GM19025 (cell line): ENCODE measurements at regions not wholly inside any gene's neighbourhood (a gene's known extent, or its start where the extent isn't known, plus 50 kb on each side); places are given as distances from the start of the nearest gene placed in this dataset.
"Not testable (repeated sequence)": the region's sequence is repeated elsewhere in the genome, so short reads cannot be mapped to it uniquely, and the experiment has no call there.

Experiments
- ATAC-seq: cut with Tn5 transposase; IDR thresholded peaks from one replicate; pipeline ENCODE4 v1.9.1; 2021; ENCODE audit warnings: mild to moderate bottlenecking, low read depth, moderate library complexity; ENCODE audit not compliant: unreplicated experiment

- ATAC-seq, result no peak
Observed at GRCh38 chr6:115137910-115138309, 795.1 kb upstream of the HS3ST5 start.

DNA sequence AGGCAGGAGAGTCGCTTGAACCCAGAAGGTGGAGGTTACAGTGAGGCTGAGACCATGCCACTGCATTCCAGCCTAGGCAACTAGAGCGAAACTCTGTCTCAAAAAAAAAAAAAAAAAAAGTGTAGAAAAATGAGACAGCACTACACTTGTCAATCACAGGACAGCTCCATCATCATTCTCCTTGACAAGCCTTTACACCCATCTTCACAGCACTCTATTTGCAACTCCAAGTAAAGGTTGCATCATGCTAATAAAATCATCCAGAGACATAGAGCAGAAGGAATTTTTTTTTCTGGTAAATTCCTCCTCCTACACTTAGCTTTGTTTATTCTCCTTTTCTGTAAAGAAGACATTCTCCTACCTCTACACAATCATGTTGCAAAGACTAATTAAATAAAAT lies 791.0 kb upstream of the HS3ST5 start:
- ATAC-seq, result no peak

GRCh38 chr6:115131709-115132490 lies 789.1 kb upstream of the HS3ST5 start:
- ATAC-seq, result no peak

DNA sequence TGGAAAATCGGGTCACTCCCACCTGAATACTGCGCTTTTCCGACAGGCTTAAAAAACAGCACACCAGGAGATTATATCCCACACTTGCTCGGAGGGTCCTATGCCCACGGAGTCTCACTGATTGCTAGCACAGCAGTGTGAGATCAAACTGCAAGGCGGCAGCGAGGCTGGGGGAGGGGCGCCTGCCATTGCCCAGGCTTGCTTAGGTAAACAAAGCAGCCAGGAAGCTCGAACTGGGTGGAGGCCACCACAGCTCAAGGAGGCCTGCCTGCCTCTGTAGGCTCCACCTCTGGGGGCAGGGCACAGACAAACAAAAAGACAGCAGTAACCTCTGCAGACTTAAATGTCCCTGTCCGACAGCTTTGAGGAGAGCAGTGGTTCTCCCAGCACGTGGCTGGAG lies 778.7 kb upstream of the HS3ST5 start:
- ATAC-seq, result not testable (repeated sequence)

GRCh38 chr6:115120391-115120790 lies 777.6 kb upstream of the HS3ST5 start:
- ATAC-seq, result no peak

- no peak for ATAC-seq
Observed at GRCh38 chr6:115091461-115091860, 748.6 kb upstream of the HS3ST5 start.

DNA sequence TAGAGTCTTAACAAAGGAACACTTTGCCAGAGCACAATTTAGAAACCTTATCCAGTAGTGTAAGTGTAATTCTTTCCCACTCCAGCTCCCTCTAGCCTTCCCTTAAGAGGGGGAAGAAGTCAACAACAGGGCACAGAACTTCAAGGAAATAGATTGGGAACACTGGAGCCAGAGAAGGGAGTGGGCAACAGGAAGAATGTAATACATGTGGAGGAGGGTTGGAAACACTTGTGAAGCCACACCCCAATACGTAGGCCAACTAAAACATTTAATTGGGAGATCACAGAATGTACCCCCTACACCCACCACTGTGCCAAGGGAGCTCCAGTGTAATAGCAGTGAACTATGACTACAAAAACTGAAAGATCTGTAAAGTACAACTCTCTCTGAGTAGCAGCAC lies 735.7 kb upstream of the HS3ST5 start:
- no peak for ATAC-seq

DNA sequence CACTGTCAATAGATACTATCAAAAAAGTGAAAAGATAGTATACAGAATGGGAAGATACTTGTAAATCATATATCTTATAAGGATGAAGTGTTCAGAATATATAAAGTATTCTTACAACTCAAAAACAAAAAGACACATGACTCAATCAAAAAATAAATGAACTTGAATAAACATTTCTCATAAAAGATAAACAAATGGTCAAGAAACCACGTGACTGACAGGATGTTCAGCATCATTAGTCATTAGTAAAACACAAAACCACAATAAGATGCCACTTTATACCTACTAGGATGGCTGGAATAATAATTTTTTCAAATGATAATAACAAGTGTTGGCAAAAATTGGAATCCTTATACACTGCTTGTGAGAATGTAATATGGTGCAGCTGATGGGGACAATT lies 729.1 kb upstream of the HS3ST5 start:
- no peak for ATAC-seq

DNA sequence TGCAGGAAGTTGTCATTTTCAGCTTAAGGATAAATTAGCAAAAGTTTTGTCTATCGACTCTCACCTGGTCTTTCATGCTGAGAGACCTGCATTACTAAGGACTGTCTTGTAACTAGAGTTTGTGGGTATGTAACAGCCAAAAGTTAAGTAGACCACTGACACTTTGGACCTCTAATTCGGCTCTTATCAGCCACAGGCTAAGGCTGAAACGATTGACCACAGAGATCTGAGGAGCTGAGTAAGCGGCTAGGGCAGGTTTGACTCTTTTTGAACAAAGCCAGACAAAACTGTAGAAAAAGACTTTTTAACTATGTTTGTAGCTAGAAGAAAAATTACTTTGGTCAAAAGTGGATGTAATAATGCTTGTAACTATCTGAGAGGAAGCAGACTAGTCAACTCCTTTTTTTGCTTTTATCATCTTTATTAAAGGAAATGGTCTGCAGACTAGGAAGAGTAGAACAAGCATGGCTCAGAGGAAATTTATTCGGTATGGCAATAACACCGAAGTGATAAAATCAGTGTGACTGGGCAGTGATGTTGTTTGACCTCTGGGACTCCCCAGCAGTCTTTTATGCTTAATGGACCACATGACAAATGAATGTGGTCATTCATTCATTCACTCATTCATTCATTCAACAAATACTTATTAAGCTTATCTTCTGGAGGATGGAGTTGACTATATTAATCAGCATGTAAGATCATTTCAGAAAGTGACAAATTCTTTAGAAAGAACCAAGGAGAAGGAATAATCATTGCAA lies 725.0 kb upstream of the HS3ST5 start:
- ATAC-seq, result no peak

DNA sequence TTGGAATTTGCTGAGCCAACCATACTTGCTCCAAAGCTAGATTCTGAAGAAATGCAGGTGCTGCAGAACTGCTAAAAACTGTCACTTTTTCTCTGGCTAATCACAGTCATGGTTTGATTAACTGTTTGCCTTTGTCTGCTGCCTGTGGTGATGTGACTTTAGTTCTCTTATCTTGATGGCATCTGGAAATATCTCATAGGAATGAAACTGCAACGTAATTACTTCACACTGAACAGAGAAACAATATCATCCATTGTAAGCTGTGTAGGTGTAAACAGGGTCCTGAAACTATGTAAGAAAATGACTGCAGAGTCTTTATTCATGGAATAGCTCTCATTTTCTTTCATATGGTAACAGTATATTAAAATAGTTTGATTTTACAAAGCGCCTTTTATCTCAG lies 721.9 kb upstream of the HS3ST5 start:
- no peak for ATAC-seq

DNA sequence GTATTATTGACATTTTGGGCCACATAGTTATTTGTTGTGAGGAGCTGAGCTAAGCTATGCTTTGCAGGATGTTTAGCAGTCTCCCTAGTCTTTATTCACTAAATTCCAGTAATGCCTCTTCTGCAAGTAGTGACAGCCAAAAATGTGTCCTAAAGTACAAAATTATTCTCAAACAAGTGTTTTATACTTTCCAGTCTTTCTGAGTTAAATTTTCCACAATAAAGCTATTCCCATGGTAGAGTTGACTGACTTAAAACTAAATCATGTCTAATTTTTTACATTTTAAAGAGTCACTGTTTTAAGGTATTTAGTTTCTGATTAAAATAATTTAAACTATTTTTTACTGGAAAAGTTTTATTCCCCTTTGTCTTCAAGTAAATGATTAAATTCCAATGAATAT lies 717.8 kb upstream of the HS3ST5 start:
- ATAC-seq, result no peak

DNA sequence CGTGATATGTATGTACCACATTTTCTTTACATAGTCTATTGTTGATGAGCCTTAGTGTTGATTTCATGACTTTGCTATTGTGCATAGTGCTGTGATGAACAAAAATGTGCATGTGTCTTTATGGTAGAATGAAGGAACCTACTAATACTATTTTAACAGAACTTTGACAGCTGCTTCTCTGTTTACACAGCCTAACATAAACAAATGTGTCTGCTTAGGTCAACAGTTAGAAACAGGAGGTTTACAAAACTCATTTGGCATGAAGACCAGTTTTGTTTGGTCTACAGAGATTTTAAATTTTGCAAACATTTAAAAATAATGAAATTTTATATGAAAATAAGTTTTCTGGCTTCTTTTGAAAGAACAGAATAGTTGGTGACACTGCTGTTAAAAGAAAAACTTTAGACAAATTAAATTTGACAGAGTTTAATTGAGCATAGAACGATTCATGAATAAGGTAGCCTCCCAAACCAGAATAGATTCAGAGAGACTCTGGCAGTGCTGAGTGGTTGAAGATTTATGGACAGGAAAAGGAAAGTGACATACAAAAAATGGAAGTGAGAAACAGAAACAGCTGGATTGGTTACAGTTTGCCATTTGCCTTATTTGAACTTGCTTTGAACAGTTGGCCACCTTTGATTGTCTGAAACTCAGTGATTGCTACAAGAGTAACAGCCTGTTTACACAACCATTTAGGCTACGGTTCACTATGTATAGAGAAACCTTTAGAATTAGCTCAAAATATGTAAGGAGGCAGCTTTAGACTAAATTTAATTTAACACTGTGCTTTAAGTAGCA lies 715.8 kb upstream of the HS3ST5 start:
- ATAC-seq, result no peak

GRCh38 chr6:115055579-115055978 lies 712.8 kb upstream of the HS3ST5 start:
- ATAC-seq, result no peak

GRCh38 chr6:115054242-115054641 lies 711.4 kb upstream of the HS3ST5 start:
- not testable (repeated sequence) for ATAC-seq

GRCh38 chr6:115053169-115053860 lies 710.5 kb upstream of the HS3ST5 start:
- ATAC-seq, result no peak

GRCh38 chr6:115016593-115016992 lies 673.8 kb upstream of the HS3ST5 start:
- ATAC-seq, result no peak

DNA sequence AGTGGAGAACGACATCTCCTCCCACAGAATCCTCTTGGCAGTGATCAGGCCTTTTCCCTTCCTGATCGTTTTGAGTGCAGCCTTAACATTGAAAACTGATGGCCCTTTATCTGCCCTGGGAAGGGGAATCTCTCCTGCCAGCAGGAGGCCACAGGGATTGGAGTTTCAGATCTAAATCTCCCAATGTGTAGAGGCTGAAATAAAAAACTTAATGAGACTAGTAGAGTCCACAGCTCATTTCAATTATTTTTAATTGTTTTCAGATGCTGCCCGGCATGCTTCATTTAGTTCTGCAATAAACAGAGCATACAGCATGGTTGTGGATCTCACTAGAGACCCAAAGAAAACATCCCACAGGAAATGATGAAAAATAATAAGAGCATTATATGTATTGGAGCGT lies 662.2 kb upstream of the HS3ST5 start:
- ATAC-seq, result no peak

GRCh38 chr6:115004204-115004603 lies 661.4 kb upstream of the HS3ST5 start:
- no peak for ATAC-seq

GRCh38 chr6:115001731-115002350 lies 659.0 kb upstream of the HS3ST5 start:
- no peak for ATAC-seq

GRCh38 chr6:115000736-115001135 lies 657.9 kb upstream of the HS3ST5 start:
- no peak for ATAC-seq
